A673 (cell line): ENCODE measurements at regions not wholly inside any gene's neighbourhood (a gene's known extent, or its start where the extent isn't known, plus 50 kb on each side); places are given as distances from the start of the nearest gene placed in this dataset.

Source experiments
- BruUV-seq: library from RNA; stranded (reverse); fragments of 400-500 nt; replicated peaks from 2 replicates; lab custom pipeline; 2021; lab: Mats Ljungman, UMichigan
- CTCF ChIA-PET: fragments of 300-600 bp; sonication (Branson Sonifier 250); formaldehyde crosslinking; loops from one replicate; lab custom pipeline; 2022; ENCODE audit warnings: antibody characterized with exemption; lab: Charles Lee
- POLR2A ChIA-PET: fragments of 300-600 bp; sonication (Branson Sonifier 250); formaldehyde crosslinking; loops from one replicate; lab custom pipeline; 2022; ENCODE audit warnings: antibody characterized with exemption; ENCODE audit not compliant: low non-redundant PET; lab: Charles Lee
- DNase-seq: peaks from one replicate; pipeline ENCODE4 v3.0.0-alpha.2; 2015; ENCODE audit warnings: low spot score
- H3K27ac ChIP-seq: fragments of 200-600 bp; sonication (generic); 2 replicates; pipeline ENCODE4 v1.5.1; 2016; ENCODE audit warnings: mixed run types, low read depth, mild to moderate bottlenecking, mixed read lengths, antibody characterized with exemption, low read length; ENCODE audit not compliant: poor library complexity, severe bottlenecking
- H3K27me3 ChIP-seq: fragments of 200-600 bp; sonication (generic); replicated peaks from 2 replicates; pipeline ENCODE4 v1.6.1; 2017; ENCODE audit warnings: mixed run types, low read depth, mild to moderate bottlenecking, mixed read lengths, antibody characterized with exemption, low read length; ENCODE audit not compliant: insufficient read depth, poor library complexity
- H3K36me3 ChIP-seq: fragments of 200-600 bp; sonication (generic); 2 replicates; pipeline ENCODE4 v1.6.1; 2016; ENCODE audit warnings: mixed run types, mild to moderate bottlenecking, mixed read lengths, antibody characterized with exemption, low read length; ENCODE audit not compliant: insufficient read depth, poor library complexity, severe bottlenecking
- H3K4me1 ChIP-seq: fragments of 200-600 bp; sonication (generic); 2 replicates; pipeline ENCODE4 v1.6.1; 2017; ENCODE audit warnings: mixed run types, mild to moderate bottlenecking, mixed read lengths, antibody characterized with exemption, low read length; ENCODE audit not compliant: insufficient read depth, poor library complexity, severe bottlenecking
- H3K4me3 ChIP-seq: fragments of 200-600 bp; sonication (generic); 2 replicates; pipeline ENCODE4 v1.5.1; 2016; ENCODE audit warnings: low read depth, mixed run types, mild to moderate bottlenecking, mixed read lengths, low read length; ENCODE audit not compliant: poor library complexity, severe bottlenecking
- H3K9me3 ChIP-seq: fragments of 200-600 bp; sonication (generic); 2 replicates; pipeline ENCODE4 v1.6.1; 2016; ENCODE audit warnings: mixed run types, low read depth, mild to moderate bottlenecking, mixed read lengths, antibody characterized with exemption, low read length; ENCODE audit not compliant: poor library complexity, severe bottlenecking
- EZH2 ChIP-seq: fragments of 200-600 bp; sonication (generic); IDR thresholded peaks from 2 replicates; pipeline ENCODE4 v1.6.1; 2017; ENCODE audit warnings: borderline replicate concordance, low read depth, mild to moderate bottlenecking, mixed read lengths, antibody characterized with exemption, low read length; ENCODE audit not compliant: poor library complexity, severe bottlenecking
- intact Hi-C: fragments of 100-400 bp; cut with micrococcal nuclease; formaldehyde crosslinking; loops from one replicate; pipeline ENCODE4 v1.10.0; 2022; ENCODE audit not compliant: unreplicated experiment
- TF ChIP-seq, protein P1 (sequence below): fragments of 300-800, 200-600 bp; sonication (generic); conservative IDR thresholded peaks from 2 replicates; pipeline ENCODE4 v1.5.1; 2017; ENCODE audit warnings: low read depth, mild to moderate bottlenecking, antibody characterized with exemption, low read length, moderate library complexity, mixed read lengths

- ChIA-PET POLR2A (no interaction called here), CTCF (no interaction called here)
- no peak for DNase-seq
- no peaks in the 10 kb centered on the region for H3K4me1 ChIP-seq
- H3K36me3 ChIP-seq, result no peaks in the 10 kb centered on the region
- intact Hi-C loops, result no loop called here
- no peak overlapping the region for H3K27ac ChIP-seq
- H3K9me3 ChIP-seq, result no peaks in the 10 kb centered on the region
- H3K27me3 ChIP-seq, result no peaks in the 10 kb centered on the region
- no TSS peak for BruUV-seq
- TF ChIP-seq EZH2, result no peak
- TF ChIP-seq, protein P1, sequence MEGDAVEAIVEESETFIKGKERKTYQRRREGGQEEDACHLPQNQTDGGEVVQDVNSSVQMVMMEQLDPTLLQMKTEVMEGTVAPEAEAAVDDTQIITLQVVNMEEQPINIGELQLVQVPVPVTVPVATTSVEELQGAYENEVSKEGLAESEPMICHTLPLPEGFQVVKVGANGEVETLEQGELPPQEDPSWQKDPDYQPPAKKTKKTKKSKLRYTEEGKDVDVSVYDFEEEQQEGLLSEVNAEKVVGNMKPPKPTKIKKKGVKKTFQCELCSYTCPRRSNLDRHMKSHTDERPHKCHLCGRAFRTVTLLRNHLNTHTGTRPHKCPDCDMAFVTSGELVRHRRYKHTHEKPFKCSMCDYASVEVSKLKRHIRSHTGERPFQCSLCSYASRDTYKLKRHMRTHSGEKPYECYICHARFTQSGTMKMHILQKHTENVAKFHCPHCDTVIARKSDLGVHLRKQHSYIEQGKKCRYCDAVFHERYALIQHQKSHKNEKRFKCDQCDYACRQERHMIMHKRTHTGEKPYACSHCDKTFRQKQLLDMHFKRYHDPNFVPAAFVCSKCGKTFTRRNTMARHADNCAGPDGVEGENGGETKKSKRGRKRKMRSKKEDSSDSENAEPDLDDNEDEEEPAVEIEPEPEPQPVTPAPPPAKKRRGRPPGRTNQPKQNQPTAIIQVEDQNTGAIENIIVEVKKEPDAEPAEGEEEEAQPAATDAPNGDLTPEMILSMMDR, result no peak
- no peak overlapping the region for H3K4me3 ChIP-seq
These were observed 837.7 kb upstream of the CDH9 start for GRCh38 chr5:27876071-27876470.

DNA sequence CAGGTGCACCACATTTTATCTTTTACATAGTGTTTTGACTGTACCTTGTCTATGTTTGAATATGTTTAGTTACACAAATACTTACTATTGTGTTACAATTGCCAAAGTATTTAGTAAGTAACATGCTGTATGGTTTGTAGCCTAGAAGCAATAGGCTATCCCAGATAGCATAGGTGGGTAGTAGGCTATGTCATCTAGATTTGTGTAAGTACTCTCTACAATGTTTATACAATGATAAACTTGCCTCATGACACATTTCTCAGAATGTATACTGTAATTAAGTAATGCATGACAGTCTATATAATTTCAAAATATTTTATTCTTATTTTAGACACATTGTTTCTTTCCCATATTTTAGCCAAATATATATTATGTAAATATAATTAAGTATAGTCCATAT is 836.8 kb upstream of the CDH9 start:
- TF ChIP-seq, protein P1, result no peak
- TF ChIP-seq EZH2, result no peak
- Histone ChIP-seq H3K27me3 (no peaks in the 10 kb centered on the region), H3K4me1 (no peaks in the 10 kb centered on the region), H3K27ac (no peak overlapping the region), H3K36me3 (no peaks in the 10 kb centered on the region), H3K4me3 (no peak overlapping the region), H3K9me3 (no peaks in the 10 kb centered on the region)
- CTCF ChIA-PET, result no interaction called here
- no peak for DNase-seq
- POLR2A ChIA-PET, result no interaction called here
- no TSS peak for BruUV-seq
- intact Hi-C loops, result no loop called here

- ChIA-PET POLR2A (interaction anchor here (0.6 kb wide), 1 partner anchor 317 kb away, joined by 3 read pairs; no protein-coding TSS in a partner anchor), CTCF (no interaction called here)
- DNase-seq, result no peak
- no TSS peak for BruUV-seq
- H3K36me3 ChIP-seq, result no peaks in the 10 kb centered on the region
- no peaks in the 10 kb centered on the region for H3K27me3 ChIP-seq
- H3K9me3 ChIP-seq, result peaks cover 7% of the 10 kb centered on the region
- no peaks in the 10 kb centered on the region for H3K4me1 ChIP-seq
- no peak overlapping the region for H3K4me3 ChIP-seq
- intact Hi-C loops, result no loop called here
- TF ChIP-seq, protein P1, result no peak
- TF ChIP-seq EZH2, result no peak
- H3K27ac ChIP-seq, result no peak overlapping the region
These were observed 829.9 kb upstream of the CDH9 start for GRCh38 chr5:27868292-27868691.
